IMR-90 (cell line): ENCODE measurements at regions not wholly inside any gene's neighbourhood (a gene's known extent, or its start where the extent isn't known, plus 50 kb on each side); places are given as distances from the start of the nearest gene placed in this dataset.

Experiments used
- ATAC-seq: fragments of 200-7000 bp; cut with Tn5 transposase; 2 replicates; pipeline ENCODE4 v1.9.1; 2020; ENCODE audit warnings: low read depth, mild to moderate bottlenecking, moderate library complexity
- BruUV-seq: library from RNA; stranded (reverse); fragments of 400-500 nt; replicated peaks from 2 replicates; lab custom pipeline; 2021; lab: Mats Ljungman, UMichigan
- CTCF ChIA-PET: fragments of 300-600 bp; formaldehyde crosslinking; extraction: SDS; loops from one replicate; lab custom pipeline; 2021; ENCODE audit warnings: antibody characterized with exemption; lab: Yijun Ruan, JAX
- POLR2A ChIA-PET: fragments of 300-600 bp; sonication (Branson Sonifier 250); formaldehyde crosslinking; loops from one replicate; lab custom pipeline; 2022; ENCODE audit warnings: antibody characterized with exemption; ENCODE audit not compliant: unreplicated experiment; lab: Charles Lee
- DNase-seq: peaks from one replicate; pipeline ENCODE4 v3.0.0; 2013
- H2AFZ ChIP-seq: replicated peaks from 2 replicates; pipeline ENCODE3; 2013; ENCODE audit warnings: low read length, mild to moderate bottlenecking; ENCODE audit not compliant: poor library complexity
- H2AK5ac ChIP-seq: 2 replicates; pipeline ENCODE4 v1.6.1; 2013; ENCODE audit warnings: low read depth, low read length, inconsistent platforms
- H2AK9ac ChIP-seq: replicated peaks from 2 replicates; pipeline ENCODE3; 2013; ENCODE audit warnings: mild to moderate bottlenecking, low read depth, low read length, moderate library complexity; ENCODE audit not compliant: poor library complexity
- H2BK120ac ChIP-seq: 2 replicates; pipeline ENCODE4 v1.6.1; 2013; ENCODE audit warnings: low read depth, low read length, inconsistent platforms
- H2BK15ac ChIP-seq: 3 replicates; pipeline ENCODE4 v1.6.1; 2013; ENCODE audit warnings: low read depth, low read length, inconsistent platforms
- H2BK20ac ChIP-seq: 2 replicates; pipeline ENCODE4 v1.6.1; 2013; ENCODE audit warnings: low read depth, mild to moderate bottlenecking, inconsistent platforms, low read length, moderate library complexity
- H2BK5ac ChIP-seq: 2 replicates; pipeline ENCODE4 v1.6.1; 2013; ENCODE audit warnings: mild to moderate bottlenecking, low read depth, low read length, inconsistent platforms; ENCODE audit not compliant: poor library complexity, severe bottlenecking
- H3K14ac ChIP-seq: replicated peaks from 2 replicates; pipeline ENCODE4 v1.6.1; 2013; ENCODE audit warnings: low read depth, low read length, inconsistent platforms
- H3K18ac ChIP-seq: 2 replicates; pipeline ENCODE4 v1.6.1; 2013; ENCODE audit warnings: low read depth, low read length, control low read depth
- H3K23ac ChIP-seq: 2 replicates; pipeline ENCODE4 v1.6.1; 2013; ENCODE audit warnings: low read depth, low read length, inconsistent platforms
- H3K27ac ChIP-seq: 2 replicates; pipeline ENCODE4 v1.5.1; 2013; ENCODE audit warnings: mild to moderate bottlenecking, control low read depth, low read length; ENCODE audit not compliant: insufficient read depth
- H3K27me3 ChIP-seq: 2 replicates; pipeline ENCODE4 v1.6.1; 2013; ENCODE audit warnings: low read length; ENCODE audit not compliant: control insufficient read depth, insufficient read depth
- H3K36me3 ChIP-seq: 2 replicates; pipeline ENCODE4 v1.6.1; 2013; ENCODE audit warnings: low read length, mixed read lengths; ENCODE audit not compliant: control insufficient read depth, insufficient read depth
- H3K4ac ChIP-seq: 2 replicates; pipeline ENCODE4 v1.6.1; 2013; ENCODE audit warnings: low read depth, low read length, inconsistent platforms
- H3K4me1 ChIP-seq: 2 replicates; pipeline ENCODE4 v1.6.1; 2013; ENCODE audit warnings: low read length, mixed read lengths; ENCODE audit not compliant: control insufficient read depth, insufficient read depth
- H3K4me2 ChIP-seq: 2 replicates; pipeline ENCODE4 v1.6.1; 2013; ENCODE audit warnings: low read depth, mild to moderate bottlenecking, control low read depth, low read length, moderate library complexity
- H3K4me3 ChIP-seq: 2 replicates; pipeline ENCODE4 v1.5.1; 2013; ENCODE audit warnings: low read depth, mild to moderate bottlenecking, control low read depth, low read length, moderate library complexity; ENCODE audit not compliant: insufficient read depth
- H3K56ac ChIP-seq: 2 replicates; pipeline ENCODE4 v1.6.1; 2013; ENCODE audit warnings: low read length, inconsistent platforms; ENCODE audit not compliant: insufficient read depth; ENCODE audit errors: extremely low read depth
- H3K79me1 ChIP-seq, 2 experiments: 2 replicates each; pipeline ENCODE4 v1.6.1; 2013; ENCODE audit warnings: low read length in 2 of 2, inconsistent platforms in 1 of 2, low read depth in 1 of 2
- H3K9ac ChIP-seq: 2 replicates; pipeline ENCODE4 v1.6.1; 2013; ENCODE audit warnings: low read depth, low read length, control low read depth
- H3K9me1 ChIP-seq: 2 replicates; pipeline ENCODE4 v1.6.1; 2013; ENCODE audit warnings: low read length, inconsistent platforms; ENCODE audit not compliant: insufficient read depth
- H3K9me3 ChIP-seq: 2 replicates; pipeline ENCODE4 v1.6.1; 2013; ENCODE audit warnings: low read length; ENCODE audit not compliant: control insufficient read depth, insufficient read depth
- H4K20me1 ChIP-seq: 2 replicates; pipeline ENCODE4 v1.6.1; 2013; ENCODE audit warnings: low read length, inconsistent platforms; ENCODE audit not compliant: insufficient read depth
- H4K5ac ChIP-seq: 2 replicates; pipeline ENCODE4 v1.6.1; 2013; ENCODE audit warnings: mild to moderate bottlenecking, low read depth, low read length, control low read depth
- H4K8ac ChIP-seq, 2 experiments: 2 replicates each; pipeline ENCODE4 v1.6.1; 2013; ENCODE audit warnings: low read depth in 2 of 2, low read length in 2 of 2, control low read depth in 1 of 2, inconsistent platforms in 1 of 2
- H4K91ac ChIP-seq: 2 replicates; pipeline ENCODE4 v1.6.1; 2013; ENCODE audit warnings: low read depth, low read length, inconsistent platforms; ENCODE audit not compliant: insufficient read depth
- BHLHE40 ChIP-seq: fragments of 150-350 bp; IDR thresholded peaks from 2 replicates; pipeline ENCODE4 v1.6.1; 2016; ENCODE audit warnings: mild to moderate bottlenecking, low read depth, low read length
- MAZ ChIP-seq: IDR thresholded peaks from 2 replicates; pipeline ENCODE4 v1.6.1; 2012; ENCODE audit warnings: low read depth, mild to moderate bottlenecking, low read length, improper control_type of control experiment, moderate library complexity, borderline replicate concordance
- WGBS, 2 experiments: methylation state at CpG; one replicate each; pipeline versions ENCODE4 v1.1.5 to v1.1.7; 2013; ENCODE audit warnings: missing lambda C conversion rate in 2 of 2; ENCODE audit not compliant: insufficient read length in 1 of 2; ENCODE audit errors: extremely low coverage in 2 of 2; 5-methylcytosine and 5-hydroxymethylcytosine counted together
- dilution Hi-C: fragments of 300-500 bp; cut with HindIII; formaldehyde crosslinking; loops from one replicate; pipeline ENCODE4 v1.14.3; 2018; ENCODE audit warnings: low sequenced_read_pairs; ENCODE audit not compliant: unreplicated experiment
- in situ Hi-C: fragments of 300-500 bp; cut with MboI; formaldehyde crosslinking; loops from 3 replicates; pipeline ENCODE4 v1.14.3; 2019; ENCODE audit warnings: low sequenced_read_pairs, inconsistent platforms, mixed read lengths
- intact Hi-C: fragments of 100-400 bp; cut with micrococcal nuclease; formaldehyde crosslinking; loops from 2 replicates; pipeline ENCODE4 v1.10.0; 2022

DNA sequence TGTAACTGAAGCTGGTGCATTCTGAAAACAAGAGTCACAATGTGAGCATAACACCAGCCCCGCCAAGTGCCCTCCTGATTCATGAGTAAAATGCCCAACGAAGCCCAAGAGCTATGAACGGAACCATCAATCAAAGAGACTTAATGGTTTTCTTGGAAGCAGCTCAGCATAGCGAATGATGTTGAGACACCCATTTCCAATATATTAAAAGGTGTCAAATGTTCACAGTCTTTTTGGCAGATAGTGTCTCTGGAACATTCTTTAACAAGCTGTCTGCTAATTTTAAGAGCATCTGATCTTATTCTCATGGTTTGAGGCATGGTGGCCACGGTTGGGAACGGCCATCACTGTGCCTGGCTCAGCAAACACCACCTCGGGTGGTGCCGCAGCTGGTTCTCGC is 133.4 kb upstream of the USP29 start:
- no peak overlapping the region for H2BK5ac ChIP-seq
- no peak overlapping the region for H2BK15ac ChIP-seq
- no peak overlapping the region for H3K27ac ChIP-seq
- dilution Hi-C loops (no loop called here), intact Hi-C loops (no loop called here), in situ Hi-C loops (no loop called here)
- no peaks in the 10 kb centered on the region for H4K20me1 ChIP-seq
- H2AK5ac ChIP-seq, result no peak overlapping the region
- no peaks in the 10 kb centered on the region for H3K79me1 ChIP-seq
- no peak overlapping the region for H3K4me3 ChIP-seq
- no peak overlapping the region for H3K4ac ChIP-seq
- H3K4me1 ChIP-seq, result no peaks in the 10 kb centered on the region
- no peak overlapping the region for H2BK120ac ChIP-seq
- ATAC-seq (no peak), DNase-seq (no peak)
- no TSS peak for BruUV-seq
- no peak overlapping the region for H3K4me2 ChIP-seq
- H2BK20ac ChIP-seq, result no peak overlapping the region
- no peak overlapping the region for H4K5ac ChIP-seq
- no peak overlapping the region for H2AK9ac ChIP-seq
- no peak overlapping the region for H3K56ac ChIP-seq
- no peak overlapping the region for H3K14ac ChIP-seq
- no peaks in the 10 kb centered on the region for H3K27me3 ChIP-seq
- no peaks in the 10 kb centered on the region for H3K9me1 ChIP-seq
- POLR2A ChIA-PET, result no interaction called here
- H2AFZ ChIP-seq, result no peak overlapping the region
- no peak overlapping the region for H4K8ac ChIP-seq
- peaks cover 50% of the 10 kb centered on the region for H3K9me3 ChIP-seq
- no CpG with 5 or more reads among the region's 9 CpGs for WGBS, 2 experiments
- CTCF ChIA-PET, result interaction anchor here (0.6 kb wide), 1 partner anchor 312 kb away, joined by 3 read pairs; no protein-coding TSS in a partner anchor
- no peaks in the 10 kb centered on the region for H3K36me3 ChIP-seq
- no peak overlapping the region for H4K91ac ChIP-seq
- no peak overlapping the region for H3K9ac ChIP-seq
- H3K23ac ChIP-seq, result no peak overlapping the region
- TF ChIP-seq BHLHE40 (no peak), MAZ (no peak)
- H3K18ac ChIP-seq, result no peak overlapping the region
